Stimulated activated CD4-positive, alpha-beta T cell treated with anti-CD3 and anti-CD28 coated beads, Interleukin-1b, Interleukin-23, amount 100 ng/mL, for 24 hours (primary cell): ENCODE measurements at regions not wholly inside any gene's neighbourhood (a gene's known extent, or its start where the extent isn't known, plus 50 kb on each side); places are given as distances from the start of the nearest gene placed in this dataset.
"Not testable (repeated sequence)": the region's sequence is repeated elsewhere in the genome, so short reads cannot be mapped to it uniquely, and the experiment has no call there.

Source experiments
- DNase-seq, 4 experiments: peaks; one replicate each; pipeline ENCODE4 v3.0.0-alpha.2; 2020; ENCODE audit warnings: low read depth in 4 of 4, low spot score in 1 of 4

GRCh38 chr5:155489949-155490348 lies 476.4 kb downstream of the KIF4B start:
- DNase-seq: no peak

GRCh38 chr5:155492191-155492590 lies 478.6 kb downstream of the KIF4B start:
- no peak for DNase-seq

DNA sequence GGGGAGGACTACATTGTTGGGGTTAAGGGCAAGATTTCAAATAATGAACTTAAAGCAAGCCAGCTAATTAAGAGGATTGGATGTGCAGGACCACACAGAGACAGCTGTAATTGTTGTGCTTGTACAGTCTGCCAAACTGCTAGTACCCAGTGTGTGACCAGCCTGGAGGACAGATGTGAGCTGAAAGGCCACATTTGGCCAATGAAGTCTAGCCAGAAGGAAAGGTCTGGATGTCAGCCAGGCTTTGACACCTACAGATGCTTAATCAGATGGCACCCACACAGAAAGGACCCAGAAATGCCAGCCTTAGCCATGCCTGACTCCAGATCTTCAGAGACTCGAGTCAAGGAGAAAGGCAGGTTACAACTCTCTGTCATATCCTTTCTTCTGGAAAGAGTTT lies 491.1 kb downstream of the KIF4B start:
- no peak for DNase-seq

- DNase-seq: no peak
These were observed 493.8 kb downstream of the KIF4B start for GRCh38 chr5:155507363-155507762.

DNA sequence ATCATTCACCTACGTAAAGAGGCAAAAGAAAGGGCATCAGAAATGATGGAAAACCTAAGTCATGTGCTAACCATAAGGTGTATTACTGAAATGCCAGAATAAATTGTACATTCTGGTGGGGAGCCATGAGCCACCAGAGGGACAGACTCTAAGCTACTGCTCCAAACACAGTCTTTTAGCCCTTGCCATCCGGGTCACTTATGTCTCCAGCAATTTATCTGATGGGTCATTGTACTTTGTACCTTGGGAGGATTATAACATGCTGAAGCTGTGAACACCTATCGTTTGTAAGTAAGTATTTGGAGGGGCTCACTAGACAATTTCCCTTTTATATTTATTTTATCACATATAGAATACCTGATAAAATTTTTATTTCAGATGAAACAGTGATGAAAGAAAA lies 495.1 kb downstream of the KIF4B start:
- DNase-seq: no peak

GRCh38 chr5:155512329-155512728 lies 498.8 kb downstream of the KIF4B start:
- DNase-seq: no peak

- DNase-seq: no peak
These were observed 500.6 kb downstream of the KIF4B start for GRCh38 chr5:155514105-155514563.

DNA sequence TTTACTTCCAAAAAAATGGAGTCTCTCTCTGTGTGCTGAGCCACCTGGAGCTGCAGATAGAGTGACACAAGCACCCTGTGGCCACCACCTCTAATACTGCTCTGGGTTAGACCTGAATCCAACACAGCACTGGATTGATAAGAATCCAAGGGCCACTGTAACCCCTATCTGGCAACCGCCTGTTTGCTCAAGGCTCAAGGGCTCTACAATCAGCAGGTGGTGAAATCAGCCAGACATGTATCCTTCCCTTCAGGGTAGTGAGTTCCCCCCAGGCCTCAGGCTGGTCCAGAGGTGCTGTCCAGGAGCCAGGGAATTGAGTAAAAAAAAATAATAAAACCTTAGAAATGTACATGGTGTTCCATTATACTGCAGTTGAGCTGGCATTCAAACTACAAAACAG lies 509.0 kb downstream of the KIF4B start:
- DNase-seq: no peak

DNA sequence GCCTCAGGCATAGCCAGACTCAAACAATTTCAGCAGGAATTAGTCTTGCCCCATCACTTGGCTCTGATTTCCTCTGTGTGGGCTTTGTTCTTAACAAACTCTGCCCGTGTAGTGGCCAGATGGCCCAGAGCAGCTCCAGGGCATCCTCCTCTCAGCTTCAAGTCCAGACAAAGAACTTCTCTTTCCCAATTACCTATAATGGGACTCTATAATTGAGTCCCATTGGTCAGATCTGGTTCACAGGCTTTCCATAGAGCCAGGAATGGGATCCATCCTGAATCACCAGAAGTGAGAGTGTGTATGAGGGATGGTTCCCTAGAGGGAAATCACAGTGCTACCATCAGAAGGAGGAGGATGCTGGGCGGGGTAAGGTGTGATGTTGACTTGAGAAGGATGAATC lies 515.8 kb downstream of the KIF4B start:
- no peak for DNase-seq

- DNase-seq: no peak
These were observed 516.5 kb downstream of the KIF4B start for GRCh38 chr5:155530046-155530445.

DNA sequence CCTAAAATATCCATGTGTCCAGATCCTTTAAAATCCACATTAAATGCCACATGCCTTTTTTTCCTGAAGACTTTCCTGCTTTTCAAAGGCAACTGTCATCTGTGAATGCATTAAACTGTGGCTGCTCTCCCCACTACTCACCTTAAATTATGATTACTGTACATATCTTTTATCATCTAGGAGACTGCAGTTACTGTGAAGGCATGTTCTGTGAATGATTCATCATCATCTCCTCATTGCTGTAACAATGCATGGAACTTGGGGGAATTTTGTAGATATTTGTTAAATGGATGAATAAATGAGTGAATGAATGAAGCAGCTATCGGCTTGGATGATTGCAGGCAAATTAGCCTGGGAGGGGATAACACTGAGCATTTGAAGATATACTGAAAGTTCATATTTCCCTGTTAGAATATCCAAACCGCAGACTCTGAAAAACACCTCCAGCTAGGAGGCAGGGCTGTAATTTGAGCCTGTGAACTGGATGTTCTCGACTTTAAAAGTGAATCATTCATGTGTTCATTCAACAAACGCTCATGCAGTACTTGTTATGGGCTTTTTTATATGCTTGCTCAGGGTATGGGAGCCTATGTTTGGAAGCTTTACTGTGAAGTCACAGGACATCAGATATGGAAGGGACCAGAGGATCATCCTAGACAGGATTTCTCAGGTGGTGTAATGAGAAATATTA lies 519.2 kb downstream of the KIF4B start:
- no peak for DNase-seq

GRCh38 chr5:155540000-155540595 lies 526.5 kb downstream of the KIF4B start:
- DNase-seq: no peak

DNA sequence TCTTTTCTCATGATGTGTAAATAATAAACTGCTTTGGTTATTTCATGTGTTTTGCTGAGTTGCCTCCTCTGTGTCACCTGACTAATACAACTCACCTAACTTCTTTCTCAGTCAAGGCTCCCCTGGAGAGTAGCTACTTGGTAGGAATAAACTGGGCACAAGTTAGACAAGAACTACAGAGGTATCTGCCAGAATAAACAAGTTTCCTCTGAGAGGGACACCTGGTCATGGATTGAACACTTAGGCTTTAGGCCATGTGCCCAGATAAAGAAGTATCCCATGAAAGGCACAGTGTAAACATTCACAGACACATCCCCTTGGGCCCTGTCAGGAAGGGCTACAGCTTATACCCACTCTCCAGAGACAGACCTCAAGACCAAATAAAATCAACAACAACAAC lies 532.5 kb downstream of the KIF4B start:
- no peak for DNase-seq

GRCh38 chr5:155554500-155554899 lies 540.9 kb downstream of the KIF4B start:
- DNase-seq: no peak

GRCh38 chr5:155556222-155556621 lies 542.7 kb downstream of the KIF4B start:
- no peak for DNase-seq

GRCh38 chr5:155556700-155557099 lies 543.1 kb downstream of the KIF4B start:
- no peak for DNase-seq

GRCh38 chr5:155562158-155562557 lies 548.6 kb downstream of the KIF4B start:
- DNase-seq: no peak

GRCh38 chr5:155564541-155564940 lies 551.0 kb downstream of the KIF4B start:
- no peak for DNase-seq

DNA sequence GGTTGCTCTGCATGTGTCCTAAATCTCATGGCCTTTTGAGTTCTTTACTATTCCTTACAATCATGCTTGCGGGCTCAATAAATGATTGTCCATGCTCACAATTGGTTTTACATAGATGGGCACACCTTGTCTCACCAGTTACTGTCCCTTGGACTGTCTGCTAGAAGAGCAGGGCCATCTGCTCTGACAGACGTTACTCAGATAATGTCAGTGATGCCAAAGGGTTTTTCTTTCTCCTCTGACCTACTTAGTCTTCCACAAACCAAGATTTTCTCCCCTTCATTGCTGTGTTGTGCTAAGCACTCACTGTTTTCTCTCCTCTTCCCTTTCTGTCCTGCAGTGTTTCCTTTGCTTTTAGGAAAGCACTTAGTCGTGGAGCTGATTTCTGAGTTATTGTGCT lies 562.3 kb downstream of the KIF4B start:
- no peak for DNase-seq

- not testable (repeated sequence) for DNase-seq
These were observed 573.3 kb downstream of the KIF4B start for GRCh38 chr5:155586808-155587207.

GRCh38 chr5:155587458-155587857 lies 573.9 kb downstream of the KIF4B start:
- no peak for DNase-seq

GRCh38 chr5:155591273-155591672 lies 577.7 kb downstream of the KIF4B start:
- no peak for DNase-seq

DNA sequence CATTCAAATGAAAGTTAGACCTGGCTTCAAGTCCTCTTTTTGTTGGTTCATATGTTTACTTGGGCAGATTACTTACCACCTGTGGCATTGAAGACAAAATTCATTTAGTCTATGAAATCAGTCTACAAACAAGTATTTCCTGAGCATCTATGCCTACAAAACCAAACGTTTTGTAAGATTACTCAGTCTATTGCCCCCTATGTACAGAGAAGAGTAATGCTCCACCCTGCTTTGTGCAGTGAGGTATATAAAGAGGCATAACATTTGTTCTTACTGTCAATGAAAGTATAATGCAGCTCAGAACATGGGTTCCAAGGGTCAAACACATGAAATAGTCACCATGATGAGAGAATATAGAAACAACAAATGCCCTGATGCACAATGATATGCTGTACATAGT lies 580.7 kb downstream of the KIF4B start:
- DNase-seq: no peak
